Renal cortical epithelial cell (primary cell): ENCODE measurements at regions not wholly inside any gene's neighbourhood (a gene's known extent, or its start where the extent isn't known, plus 50 kb on each side); places are given as distances from the start of the nearest gene placed in this dataset.
"Not testable (repeated sequence)": the region's sequence is repeated elsewhere in the genome, so short reads cannot be mapped to it uniquely, and the experiment has no call there.

ENCODE experiments used
- DNase-seq: peaks from one replicate; pipeline ENCODE4 v3.0.0-alpha.2; 2011; ENCODE audit warnings: low read depth

GRCh38 chr10:3270577-3271316 is 98.2 kb upstream of the PITRM1 start:
- DNase-seq = no peak

GRCh38 chr10:3268025-3268424 is 95.4 kb upstream of the PITRM1 start:
- no peak for DNase-seq

DNA sequence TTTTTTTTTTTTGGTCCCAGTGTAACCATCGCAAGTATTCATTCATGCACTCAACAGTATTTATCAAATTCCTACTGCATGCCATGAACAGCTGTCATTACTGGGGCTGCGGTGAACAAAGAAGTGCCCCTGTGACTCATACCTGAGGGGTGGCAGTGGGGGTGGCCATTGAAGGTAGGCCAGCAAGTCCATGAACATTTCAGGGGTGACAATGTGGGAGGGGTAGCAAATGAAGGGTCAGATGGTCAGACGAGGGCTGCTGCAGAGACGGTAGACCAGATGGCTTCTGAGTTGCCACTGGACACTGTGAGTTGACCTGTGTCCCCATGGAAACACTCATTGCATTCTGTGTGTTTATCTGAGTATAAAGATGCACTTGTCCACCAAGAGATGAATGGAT is 92.5 kb upstream of the PITRM1 start:
- DNase-seq = peak; percentile 61

- DNase-seq = peak; percentile 68
Measured at GRCh38 chr10:3264161-3264761, 91.7 kb upstream of the PITRM1 start.

DNA sequence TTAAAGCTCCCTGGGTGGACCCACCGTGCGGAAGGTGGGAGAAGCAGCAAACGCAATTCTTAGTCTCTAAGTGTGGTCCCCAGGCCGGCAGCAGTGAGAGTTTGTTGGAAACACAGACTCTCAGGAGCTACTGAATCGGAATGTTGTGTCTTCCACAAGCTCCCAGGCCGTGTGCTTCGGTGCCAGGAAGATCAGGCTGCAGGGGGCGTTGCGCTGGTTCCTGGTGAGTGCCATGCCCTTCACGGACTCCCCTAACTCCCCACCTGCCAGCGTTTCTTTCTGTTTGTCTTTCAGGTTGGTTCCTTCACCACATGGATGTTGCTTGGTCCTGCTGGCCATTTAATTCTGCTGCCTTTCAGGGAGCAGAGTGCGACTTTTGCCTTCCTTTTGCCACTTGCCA is 91.2 kb upstream of the PITRM1 start:
- DNase-seq = no peak

- DNase-seq = no peak
Measured at GRCh38 chr10:3263082-3263481, 90.5 kb upstream of the PITRM1 start.

GRCh38 chr10:3261921-3262320 is 89.3 kb upstream of the PITRM1 start:
- DNase-seq = no peak

DNA sequence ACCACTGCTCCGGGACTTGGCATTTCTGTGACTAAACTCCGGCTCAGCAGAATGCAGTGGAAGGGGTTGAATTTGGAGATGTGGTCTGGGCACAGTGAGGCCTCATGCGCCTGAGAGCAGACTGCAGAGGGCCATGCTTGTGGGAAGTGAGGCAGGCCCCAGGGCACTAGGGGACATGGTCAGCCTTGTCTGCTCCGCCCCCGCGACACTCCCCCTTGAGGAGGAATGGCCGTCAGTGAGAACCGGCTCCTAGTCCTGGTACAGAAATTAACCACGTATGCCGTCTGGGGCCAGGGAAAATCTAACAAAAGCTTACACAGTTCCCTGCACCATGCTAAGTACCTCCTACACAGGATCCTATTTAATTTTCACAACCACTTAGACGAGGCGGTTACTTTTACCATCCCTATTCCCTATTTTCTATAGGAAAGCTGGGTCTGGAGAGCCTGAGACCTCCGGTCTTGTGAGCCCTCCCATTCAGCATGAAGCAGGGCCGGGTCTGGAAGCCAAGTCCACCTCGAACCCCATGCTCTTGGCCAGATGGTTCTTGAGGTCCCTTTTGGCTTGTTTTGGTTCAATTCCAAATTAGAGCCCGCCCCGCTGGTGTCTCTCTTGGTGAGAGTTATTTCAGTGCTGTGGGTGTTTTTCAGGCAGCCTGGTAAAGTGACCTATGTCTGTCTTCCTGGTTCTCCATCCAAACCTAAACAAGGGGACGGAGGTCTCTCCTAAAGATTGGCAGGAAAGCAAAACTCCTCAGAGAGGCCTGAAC is 87.7 kb upstream of the PITRM1 start:
- no peak for DNase-seq

DNA sequence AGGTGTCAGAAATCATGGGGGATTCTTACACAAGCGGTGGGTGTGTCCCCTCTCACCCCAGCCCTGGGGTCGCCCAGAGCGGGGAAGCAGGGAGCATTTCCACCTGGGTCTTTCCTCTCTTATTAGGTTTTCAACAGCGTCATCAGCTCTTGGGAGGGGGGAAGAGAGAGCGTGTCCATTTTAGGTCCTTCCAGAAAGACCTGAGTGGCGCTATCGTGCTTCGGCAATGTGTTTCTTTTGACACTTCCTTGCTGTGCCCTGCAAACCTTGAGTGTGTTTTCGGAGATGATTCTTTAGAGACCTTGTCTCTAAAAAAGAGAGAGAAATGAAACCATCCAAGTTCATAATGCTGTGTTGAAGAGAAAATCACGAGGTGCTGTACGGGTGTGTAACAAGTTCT is 86.9 kb upstream of the PITRM1 start:
- no peak for DNase-seq

DNA sequence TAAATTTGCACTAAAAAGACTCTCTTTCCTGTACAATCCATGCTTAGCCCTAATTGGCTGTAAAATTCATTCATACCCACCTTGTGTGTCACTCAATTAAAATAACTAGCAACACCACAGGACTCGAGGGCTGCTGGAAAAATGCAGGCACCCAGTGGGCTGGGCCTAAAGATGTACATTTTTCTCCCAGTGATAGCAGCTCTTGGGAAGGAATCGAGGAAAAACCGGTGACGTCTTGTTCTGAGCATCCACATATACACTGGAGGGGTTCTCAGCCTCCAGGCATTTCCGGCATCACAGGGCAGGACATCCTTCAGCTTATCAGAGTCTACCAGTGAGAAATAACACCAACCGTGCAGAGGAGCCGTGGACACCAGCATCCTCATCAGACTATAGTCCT is 85.8 kb upstream of the PITRM1 start:
- DNase-seq = no peak

GRCh38 chr10:3255616-3256015 is 83.0 kb upstream of the PITRM1 start:
- no peak for DNase-seq

DNA sequence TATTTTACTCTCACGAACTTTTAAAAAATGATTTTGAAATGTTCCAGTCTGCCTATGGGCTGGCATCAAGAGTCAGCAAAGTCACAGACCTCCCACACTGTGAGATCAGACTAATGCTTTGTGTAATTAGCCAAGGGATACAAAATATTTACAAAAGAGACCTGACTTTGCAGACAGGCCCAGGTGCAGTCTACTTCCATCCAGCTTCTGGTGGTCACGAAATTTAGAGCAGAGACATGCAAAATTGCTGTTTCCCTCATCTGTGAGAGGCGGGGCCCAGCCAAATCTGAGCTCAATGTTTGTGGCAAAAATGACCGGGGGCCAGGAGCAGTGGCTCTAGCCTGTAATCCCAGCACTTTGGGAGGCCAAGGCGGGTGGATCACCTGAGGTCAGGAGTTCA is 82.5 kb upstream of the PITRM1 start:
- DNase-seq = no peak

- DNase-seq = not testable (repeated sequence)
Measured at GRCh38 chr10:3253974-3254373, 81.4 kb upstream of the PITRM1 start.

- DNase-seq = no peak
Measured at GRCh38 chr10:3251172-3251571, 78.6 kb upstream of the PITRM1 start.

DNA sequence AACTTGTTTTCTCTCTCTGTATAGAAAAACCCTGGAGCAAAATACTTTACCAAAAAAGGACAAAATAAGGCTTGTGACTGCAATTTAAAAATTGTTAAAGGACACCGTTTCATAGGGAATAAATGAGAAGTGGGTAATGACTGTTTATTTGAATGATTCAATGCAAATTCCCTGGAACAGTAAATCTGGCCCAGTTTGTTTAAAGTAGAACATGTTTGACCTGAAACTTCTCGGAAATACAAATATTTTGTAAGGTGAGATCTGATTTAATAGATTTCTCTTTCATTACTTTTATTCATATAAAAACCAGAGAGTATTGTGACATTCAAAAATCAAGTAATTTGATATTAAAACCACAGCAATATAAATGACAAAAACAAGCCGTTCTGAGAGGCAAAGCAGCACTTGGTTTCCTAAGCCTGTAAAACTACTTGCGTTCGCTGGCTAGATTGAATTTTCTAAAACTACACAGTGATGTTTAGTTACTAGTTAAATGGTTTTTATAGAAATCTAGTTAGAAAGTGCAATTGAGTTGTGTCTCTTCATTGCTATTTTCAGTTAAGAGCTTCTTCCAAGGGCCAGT is 76.8 kb upstream of the PITRM1 start:
- DNase-seq = no peak

DNA sequence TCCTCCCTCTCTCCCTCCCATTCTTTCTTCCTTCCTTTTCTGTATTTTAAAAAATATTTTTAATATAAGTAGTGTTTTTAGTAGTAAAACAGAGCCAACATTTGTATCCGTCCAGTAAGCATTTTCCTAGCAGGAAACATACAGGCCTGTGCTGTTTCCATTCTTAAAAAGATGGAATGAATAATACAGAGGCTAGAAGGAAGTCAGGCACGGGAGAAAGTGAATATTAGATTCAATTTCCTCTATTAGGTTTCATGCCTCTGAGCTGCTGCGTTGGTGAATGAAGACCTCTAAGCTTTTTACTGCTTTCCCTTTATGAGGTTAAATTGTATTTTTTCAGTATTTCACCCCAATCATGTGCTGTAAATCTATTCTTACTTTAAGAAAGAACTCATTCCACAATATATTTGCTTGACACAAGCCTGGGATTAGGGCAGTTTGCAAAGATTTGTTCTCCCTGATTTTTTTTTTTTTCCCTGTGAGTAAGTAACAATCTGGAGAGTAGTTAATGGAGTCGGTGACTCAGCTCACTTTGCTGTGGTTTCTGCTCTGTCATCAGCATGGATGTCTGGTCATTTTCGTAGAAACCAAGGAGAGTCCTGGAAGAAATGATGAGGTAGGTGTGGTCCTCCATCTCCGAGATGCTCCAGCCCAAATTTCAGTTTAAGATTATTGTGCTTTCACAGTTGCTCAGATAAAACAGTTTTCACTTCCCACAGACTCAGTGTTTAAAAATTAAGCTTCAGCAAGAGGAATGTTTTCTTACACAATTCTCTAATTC is 76.1 kb upstream of the PITRM1 start:
- DNase-seq = peak; percentile 95

DNA sequence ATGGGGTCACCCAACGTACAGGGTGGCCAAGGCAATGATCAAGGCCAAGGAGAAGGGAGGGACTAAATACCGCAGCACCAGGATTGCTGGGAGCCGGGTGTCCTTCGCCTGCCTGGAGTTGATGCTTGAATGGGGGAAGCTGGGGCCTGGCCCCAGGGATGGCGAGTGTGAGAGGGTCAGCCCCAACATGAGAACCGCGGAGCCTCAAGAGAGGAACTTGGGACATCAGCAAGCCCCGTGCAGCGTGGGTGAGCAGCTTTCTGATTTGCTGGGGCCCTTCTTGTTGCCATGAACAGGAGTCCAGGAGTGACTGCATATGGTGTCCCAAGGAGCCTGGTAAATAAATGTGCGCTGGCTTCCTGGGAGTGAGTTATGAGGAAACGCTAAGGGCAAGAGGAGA is 72.8 kb upstream of the PITRM1 start:
- no peak for DNase-seq

DNA sequence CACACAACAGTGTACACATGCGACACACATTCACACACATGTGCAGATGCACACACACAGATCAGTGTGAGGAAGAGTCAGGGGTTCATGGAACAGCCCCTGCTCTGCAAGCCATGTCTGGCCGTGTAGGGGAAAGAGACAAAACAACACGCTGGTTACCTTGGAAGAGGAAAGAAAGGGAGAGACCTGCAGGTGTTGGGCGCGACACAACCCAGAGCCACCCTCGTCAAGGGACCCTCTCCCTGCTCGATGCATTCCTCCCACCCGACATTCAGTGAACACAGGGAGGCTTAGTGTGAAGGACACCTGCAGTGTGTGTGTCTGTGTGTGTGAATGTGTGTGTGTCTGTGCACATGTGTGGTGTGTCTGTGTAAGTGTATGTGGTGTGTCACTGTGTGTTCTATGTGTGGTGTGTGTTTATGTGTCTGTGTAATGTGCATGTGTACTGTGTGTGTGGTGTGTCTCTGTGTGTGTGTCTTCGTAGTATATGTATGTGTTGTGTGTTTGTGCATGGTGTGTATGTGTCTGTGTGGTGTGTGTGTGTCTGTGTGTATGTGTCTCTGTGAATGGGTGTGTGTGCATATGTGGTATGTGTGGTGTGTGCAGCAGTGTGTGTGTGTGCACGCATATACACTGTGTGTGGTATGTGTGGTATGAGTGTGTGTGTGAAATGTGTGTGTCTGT is 69.5 kb upstream of the PITRM1 start:
- DNase-seq = no peak

DNA sequence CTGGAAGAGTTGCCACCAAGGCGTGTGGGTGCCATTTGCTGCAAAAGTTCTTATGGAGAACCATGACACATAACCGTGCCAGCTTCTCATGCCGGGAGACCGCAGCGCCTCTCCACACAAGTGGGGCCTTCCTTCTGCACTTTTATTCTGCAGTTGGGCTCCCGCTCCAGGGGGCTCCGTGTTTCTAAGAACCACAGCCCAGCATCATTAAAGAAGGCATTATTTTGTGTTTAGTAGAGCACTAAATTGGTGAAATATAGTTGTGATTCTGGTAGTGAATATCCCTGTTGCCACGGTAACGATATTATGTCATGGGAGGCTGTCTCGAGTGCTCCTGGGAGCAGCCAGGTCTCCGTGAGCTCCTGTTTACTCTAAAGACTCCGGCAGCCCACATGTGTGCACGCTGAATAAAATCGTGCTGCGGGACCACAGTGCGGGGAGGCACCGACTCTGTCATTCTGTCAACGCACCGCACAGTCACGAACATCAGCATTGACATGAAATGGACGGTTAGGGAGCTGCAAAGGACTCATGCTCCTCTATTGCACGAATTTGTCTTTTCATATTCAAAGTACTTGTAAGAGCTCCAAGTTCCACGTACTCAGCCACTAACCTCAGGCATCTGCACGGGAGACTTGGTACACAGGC is 68.8 kb upstream of the PITRM1 start:
- DNase-seq = no peak
